ENCODE measurements at regions not wholly inside any gene's neighbourhood (a gene's known extent, or its start where the extent isn't known, plus 50 kb on each side); places are given as distances from the start of the nearest gene placed in this dataset.

- no peak for TF ChIP-seq JUN (IDR thresholded peaks at IDR 0.05; ENCODE audit: low read depth, low read length)
- no peak for TF ChIP-seq GABPA (IDR thresholded peaks at IDR 0.05; ENCODE audit: borderline replicate concordance, insufficient read depth, low read length)
- no peak for TF ChIP-seq CTCF (IDR thresholded peaks at IDR 0.05; ENCODE audit: control extremely low read depth in 1 of 3, insufficient read depth in 1 of 3, low read depth in 1 of 3, low read length in 3 of 3)
- TF ChIP-seq EZH2 (IDR thresholded peaks at IDR 0.05; ENCODE audit: low read depth, low read length, severe bottlenecking) = no peak
Measured at GRCh38 chr18:46247942-46248341, 143.8 kb downstream of the HAUS1 start.

Data from H1 (cell line).